A673 (cell line): ENCODE measurements at regions not wholly inside any gene's neighbourhood (a gene's known extent, or its start where the extent isn't known, plus 50 kb on each side); places are given as distances from the start of the nearest gene placed in this dataset.

Experiments
- CTCF ChIP-seq: fragments of 300-800, 200-600 bp; sonication (generic); conservative IDR thresholded peaks from 2 replicates; pipeline ENCODE4 v1.5.1; 2017; ENCODE audit warnings: low read depth, mild to moderate bottlenecking, antibody characterized with exemption, low read length, moderate library complexity, mixed read lengths
- EZH2 ChIP-seq: fragments of 200-600 bp; sonication (generic); IDR thresholded peaks from 2 replicates; pipeline ENCODE4 v1.6.1; 2017; ENCODE audit warnings: borderline replicate concordance, low read depth, mild to moderate bottlenecking, mixed read lengths, antibody characterized with exemption, low read length; ENCODE audit not compliant: poor library complexity, severe bottlenecking

GRCh38 chr2:37568565-37568964, 102.9 kb downstream of the CDC42EP3 start:
- TF ChIP-seq CTCF: no peak
- TF ChIP-seq EZH2: no peak
